ENCODE measurements at regions not wholly inside any gene's neighbourhood (a gene's known extent, or its start where the extent isn't known, plus 50 kb on each side); places are given as distances from the start of the nearest gene placed in this dataset.

- no peak overlapping the region for H3K4me3 ChIP-seq (ENCODE audit: low read depth, low read length)
- TF ChIP-seq CTCF (IDR thresholded peaks at IDR 0.05; ENCODE audit: low read depth, low read length, missing control alignments), result no peak
- DNase-seq (ENCODE audit: low read depth), result no peak
Observed at GRCh38 chr1:5525597-5526384, 466.4 kb downstream of the NPHP4 start.

- no peak for TF ChIP-seq CTCF (IDR thresholded peaks at IDR 0.05; ENCODE audit: low read depth, low read length, missing control alignments)
- H3K4me3 ChIP-seq (ENCODE audit: low read depth, low read length), result no peak overlapping the region
- no peak for DNase-seq (ENCODE audit: low read depth)
Observed at GRCh38 chr1:5522531-5523145, 469.6 kb downstream of the NPHP4 start.

- TF ChIP-seq CTCF (IDR thresholded peaks at IDR 0.05; ENCODE audit: low read depth, low read length, missing control alignments), result no peak
- no peak overlapping the region for H3K4me3 ChIP-seq (ENCODE audit: low read depth, low read length)
- DNase-seq (ENCODE audit: low read depth), result no peak
Observed at GRCh38 chr1:5519366-5520135, 472.7 kb downstream of the NPHP4 start.

- DNase-seq (ENCODE audit: low read depth), result no peak
Observed at GRCh38 chr1:5516756-5517155, 475.5 kb downstream of the NPHP4 start.

GRCh38 chr1:5515501-5515900 lies 476.7 kb downstream of the NPHP4 start:
- TF ChIP-seq CTCF (IDR thresholded peaks at IDR 0.05; ENCODE audit: low read depth, low read length, missing control alignments), result no peak
- H3K4me3 ChIP-seq (ENCODE audit: low read depth, low read length), result no peak overlapping the region
- no peak for DNase-seq (ENCODE audit: low read depth)

More at GRCh38 chr1:5516756-5517155, 475.5 kb downstream of the NPHP4 start:
- no peak overlapping the region for H3K4me3 ChIP-seq (ENCODE audit: low read depth, low read length)
- TF ChIP-seq CTCF (IDR thresholded peaks at IDR 0.05; ENCODE audit: low read depth, low read length, missing control alignments), result no peak

GRCh38 chr1:5514527-5515183 lies 477.6 kb downstream of the NPHP4 start:
- no peak for DNase-seq (ENCODE audit: low read depth)
- TF ChIP-seq CTCF (IDR thresholded peaks at IDR 0.05; ENCODE audit: low read depth, low read length, missing control alignments), result peak; percentile 99
- no peak overlapping the region for H3K4me3 ChIP-seq (ENCODE audit: low read depth, low read length)

All from GM12864 (cell line).